ENCODE measurements at regions not wholly inside any gene's neighbourhood (a gene's known extent, or its start where the extent isn't known, plus 50 kb on each side); places are given as distances from the start of the nearest gene placed in this dataset.

DNA sequence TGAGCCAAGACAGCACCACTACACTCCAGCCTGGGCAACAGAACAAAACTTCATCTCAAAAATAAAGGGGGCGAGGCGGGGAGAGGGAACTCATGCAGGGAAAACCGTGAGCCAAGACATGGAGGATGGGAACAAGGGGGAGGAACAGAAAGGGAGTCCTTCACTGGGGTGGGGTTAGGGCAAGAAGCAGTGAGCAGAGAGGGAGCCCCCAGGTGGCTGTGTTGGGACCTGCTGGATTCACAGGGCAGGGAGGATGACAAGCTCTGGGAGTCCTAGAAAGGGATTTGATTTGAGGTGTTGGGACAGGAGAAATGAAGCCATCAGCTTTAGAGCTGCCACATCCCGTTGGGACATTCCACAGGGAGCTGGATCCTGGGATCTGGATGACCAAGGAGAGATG lies 90.6 kb upstream of the TOP1 start:
- peaks cover 11% of the 10 kb centered on the region for H3K9me3 Mint-ChIP-seq

DNA sequence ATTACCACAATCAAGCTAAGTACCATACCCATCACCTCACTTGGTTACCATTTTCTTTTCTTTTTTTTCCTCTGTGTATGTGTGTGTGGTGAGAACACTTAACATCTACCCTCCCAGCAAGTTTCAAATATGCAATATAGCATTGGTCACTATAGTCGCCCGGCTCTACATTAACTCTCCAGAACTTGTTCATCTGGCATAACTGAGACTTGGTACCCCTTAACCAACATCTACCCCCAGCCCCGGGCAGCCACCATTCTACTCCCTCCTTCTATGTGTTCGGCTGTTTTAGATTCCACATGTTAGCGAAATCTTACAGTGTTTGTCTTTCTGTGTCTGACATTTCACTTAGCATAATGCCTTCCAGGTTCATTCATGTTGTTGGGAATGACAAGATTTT lies 89.0 kb upstream of the TOP1 start:
- Mint-ChIP-seq H3K36me3 (ENCODE audit: low read depth) (no peaks in the 10 kb centered on the region), H3K4me3 (no peak overlapping the region), H3K27ac (no peak overlapping the region), H3K27me3 (ENCODE audit: low read depth, poor library complexity) (peaks cover 25% of the 10 kb centered on the region), H3K4me1 (peaks cover 19% of the 10 kb centered on the region), H3K9me3 (no peaks in the 10 kb centered on the region)
- TF ChIP-seq, protein P1, sequence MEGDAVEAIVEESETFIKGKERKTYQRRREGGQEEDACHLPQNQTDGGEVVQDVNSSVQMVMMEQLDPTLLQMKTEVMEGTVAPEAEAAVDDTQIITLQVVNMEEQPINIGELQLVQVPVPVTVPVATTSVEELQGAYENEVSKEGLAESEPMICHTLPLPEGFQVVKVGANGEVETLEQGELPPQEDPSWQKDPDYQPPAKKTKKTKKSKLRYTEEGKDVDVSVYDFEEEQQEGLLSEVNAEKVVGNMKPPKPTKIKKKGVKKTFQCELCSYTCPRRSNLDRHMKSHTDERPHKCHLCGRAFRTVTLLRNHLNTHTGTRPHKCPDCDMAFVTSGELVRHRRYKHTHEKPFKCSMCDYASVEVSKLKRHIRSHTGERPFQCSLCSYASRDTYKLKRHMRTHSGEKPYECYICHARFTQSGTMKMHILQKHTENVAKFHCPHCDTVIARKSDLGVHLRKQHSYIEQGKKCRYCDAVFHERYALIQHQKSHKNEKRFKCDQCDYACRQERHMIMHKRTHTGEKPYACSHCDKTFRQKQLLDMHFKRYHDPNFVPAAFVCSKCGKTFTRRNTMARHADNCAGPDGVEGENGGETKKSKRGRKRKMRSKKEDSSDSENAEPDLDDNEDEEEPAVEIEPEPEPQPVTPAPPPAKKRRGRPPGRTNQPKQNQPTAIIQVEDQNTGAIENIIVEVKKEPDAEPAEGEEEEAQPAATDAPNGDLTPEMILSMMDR (IDR thresholded peaks at IDR 0.05): no peak
- no peak for DNase-seq

More for the DNA sequence above, 90.6 kb upstream of the TOP1 start:
- no peak for DNase-seq
- peaks cover 23% of the 10 kb centered on the region for H3K27me3 Mint-ChIP-seq (ENCODE audit: low read depth, poor library complexity)
- H3K36me3 Mint-ChIP-seq (ENCODE audit: low read depth): no peaks in the 10 kb centered on the region
- no peak overlapping the region for H3K4me3 Mint-ChIP-seq
- H3K27ac Mint-ChIP-seq: no peak overlapping the region
- TF ChIP-seq, protein P1 (IDR thresholded peaks at IDR 0.05): no peak
- H3K4me1 Mint-ChIP-seq: peaks cover 4% of the 10 kb centered on the region

DNA sequence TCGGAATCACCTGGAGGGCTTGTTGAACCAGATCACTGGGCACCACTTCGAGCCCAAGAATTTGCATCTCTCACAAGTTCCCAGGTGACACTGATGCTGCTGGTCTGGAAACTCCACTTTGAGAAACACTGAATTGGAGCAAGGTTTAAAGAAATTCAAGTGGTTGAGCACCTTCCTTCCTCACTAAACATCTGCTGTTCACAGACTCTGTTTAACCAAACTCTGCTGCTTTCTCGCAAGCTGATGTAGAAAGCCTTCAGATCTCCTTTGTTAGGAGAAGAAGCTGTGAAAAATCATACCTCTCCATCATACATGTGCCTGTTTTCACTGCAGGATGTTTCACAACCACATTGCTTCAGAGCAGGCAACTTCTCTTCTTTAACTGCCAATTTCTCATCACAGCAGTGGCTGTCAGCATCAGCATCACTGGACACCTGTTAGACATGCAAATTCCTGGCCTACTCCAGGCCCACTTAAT lies 87.5 kb upstream of the TOP1 start:
- H3K36me3 Mint-ChIP-seq (ENCODE audit: low read depth): no peaks in the 10 kb centered on the region
- H3K4me1 Mint-ChIP-seq: peaks cover 34% of the 10 kb centered on the region
- TF ChIP-seq, protein P1 (IDR thresholded peaks at IDR 0.05): no peak
- no peak for DNase-seq
- no peak overlapping the region for H3K27ac Mint-ChIP-seq
- no peak overlapping the region for H3K4me3 Mint-ChIP-seq
- peaks cover 32% of the 10 kb centered on the region for H3K27me3 Mint-ChIP-seq (ENCODE audit: low read depth, poor library complexity)
- no peaks in the 10 kb centered on the region for H3K9me3 Mint-ChIP-seq

GRCh38 chr20:40942006-40942405 lies 86.6 kb upstream of the TOP1 start:
- H3K9me3 Mint-ChIP-seq: no peaks in the 10 kb centered on the region
- H3K4me1 Mint-ChIP-seq: peaks cover 36% of the 10 kb centered on the region
- TF ChIP-seq, protein P1 (IDR thresholded peaks at IDR 0.05): no peak
- H3K27me3 Mint-ChIP-seq (ENCODE audit: low read depth, poor library complexity): peaks cover 32% of the 10 kb centered on the region
- DNase-seq: no peak
- no peaks in the 10 kb centered on the region for H3K36me3 Mint-ChIP-seq (ENCODE audit: low read depth)
- H3K27ac Mint-ChIP-seq: no peak overlapping the region
- no peak overlapping the region for H3K4me3 Mint-ChIP-seq

DNA sequence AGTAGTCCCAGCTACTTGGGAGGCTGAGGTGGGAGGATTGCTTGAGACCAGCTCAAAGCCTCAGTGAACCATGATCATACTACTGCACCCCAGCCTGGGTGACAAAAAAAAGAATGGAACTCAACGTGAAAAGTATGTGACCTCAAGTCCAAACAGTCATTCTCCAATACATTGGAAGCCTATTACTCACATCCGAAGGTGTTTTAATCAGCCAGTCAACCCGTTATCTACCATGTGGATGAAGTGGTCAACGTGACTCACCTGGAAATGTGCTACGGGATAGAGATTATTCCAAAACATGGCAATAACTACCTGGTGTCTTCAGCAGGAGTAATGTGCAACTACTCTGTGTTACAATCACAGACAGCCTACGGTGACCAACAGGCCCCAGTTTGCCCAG lies 85.8 kb upstream of the TOP1 start:
- Mint-ChIP-seq H3K4me3 (no peak overlapping the region), H3K4me1 (peaks cover 36% of the 10 kb centered on the region), H3K27ac (no peak overlapping the region), H3K27me3 (ENCODE audit: low read depth, poor library complexity) (peaks cover 30% of the 10 kb centered on the region), H3K9me3 (no peaks in the 10 kb centered on the region), H3K36me3 (ENCODE audit: low read depth) (no peaks in the 10 kb centered on the region)
- no peak for DNase-seq
- TF ChIP-seq, protein P1 (IDR thresholded peaks at IDR 0.05): no peak

DNA sequence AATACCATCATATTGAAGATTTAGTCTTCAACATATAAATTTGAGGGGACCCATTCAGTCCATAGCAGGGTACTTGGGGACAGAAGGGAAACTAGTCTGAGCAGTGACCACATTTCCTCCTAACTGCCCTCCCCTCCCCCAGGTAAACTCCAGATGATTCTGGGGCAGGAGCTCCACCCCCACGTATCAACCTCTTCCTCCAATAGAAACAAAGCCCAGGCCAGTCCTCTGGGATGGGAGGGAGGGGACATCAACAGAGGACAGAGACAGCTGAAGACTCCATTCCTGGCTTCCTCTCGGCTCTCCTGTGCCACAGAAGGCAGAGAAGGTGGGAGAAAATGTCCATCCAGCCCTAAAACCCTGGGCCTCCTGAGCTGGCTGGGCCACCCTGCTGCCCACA lies 85.0 kb upstream of the TOP1 start:
- peaks cover 36% of the 10 kb centered on the region for H3K4me1 Mint-ChIP-seq
- H3K36me3 Mint-ChIP-seq (ENCODE audit: low read depth): no peaks in the 10 kb centered on the region
- H3K4me3 Mint-ChIP-seq: no peak overlapping the region
- H3K9me3 Mint-ChIP-seq: no peaks in the 10 kb centered on the region
- no peak for DNase-seq
- H3K27ac Mint-ChIP-seq: no peak overlapping the region
- TF ChIP-seq, protein P1 (IDR thresholded peaks at IDR 0.05): no peak
- H3K27me3 Mint-ChIP-seq (ENCODE audit: low read depth, poor library complexity): peaks cover 32% of the 10 kb centered on the region

Measured in nephron progenitor cell (in vitro differentiated cells).